ENCODE measurements at regions not wholly inside any gene's neighbourhood (a gene's known extent, or its start where the extent isn't known, plus 50 kb on each side); places are given as distances from the start of the nearest gene placed in this dataset.

DNA sequence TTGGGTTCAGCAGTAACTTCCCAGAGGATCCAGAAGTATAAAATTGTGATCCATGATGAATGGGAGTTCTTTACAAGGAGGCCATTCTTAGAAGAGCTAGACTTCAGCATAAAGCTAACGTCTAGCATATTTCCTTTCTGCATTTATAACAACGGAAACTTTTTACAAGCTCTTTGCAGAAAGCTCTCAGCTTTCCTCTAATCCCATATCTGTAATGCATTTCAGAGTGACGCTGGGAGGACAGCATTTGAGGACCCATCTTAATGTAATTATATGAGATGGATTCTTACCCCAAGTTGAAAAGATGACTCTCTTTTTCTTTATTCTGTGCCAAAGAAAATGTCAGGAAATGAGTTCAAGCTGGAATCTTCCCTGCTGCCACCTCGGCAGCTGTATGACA is 132.0 kb upstream of the CACHD1 start:
- FAIRE-seq (no peak), DNase-seq (ENCODE audit: low read depth) (no peak)
- Histone ChIP-seq H3K4me3 (ENCODE audit: low read depth, low read length) (no peak overlapping the region), H3K36me3 (ENCODE audit: control insufficient read depth, insufficient read depth, low read length) (no peaks in the 10 kb centered on the region), H3K27me3 (ENCODE audit: control insufficient read depth, insufficient read depth, low read length) (no peaks in the 10 kb centered on the region)
- TF ChIP-seq, protein P1, sequence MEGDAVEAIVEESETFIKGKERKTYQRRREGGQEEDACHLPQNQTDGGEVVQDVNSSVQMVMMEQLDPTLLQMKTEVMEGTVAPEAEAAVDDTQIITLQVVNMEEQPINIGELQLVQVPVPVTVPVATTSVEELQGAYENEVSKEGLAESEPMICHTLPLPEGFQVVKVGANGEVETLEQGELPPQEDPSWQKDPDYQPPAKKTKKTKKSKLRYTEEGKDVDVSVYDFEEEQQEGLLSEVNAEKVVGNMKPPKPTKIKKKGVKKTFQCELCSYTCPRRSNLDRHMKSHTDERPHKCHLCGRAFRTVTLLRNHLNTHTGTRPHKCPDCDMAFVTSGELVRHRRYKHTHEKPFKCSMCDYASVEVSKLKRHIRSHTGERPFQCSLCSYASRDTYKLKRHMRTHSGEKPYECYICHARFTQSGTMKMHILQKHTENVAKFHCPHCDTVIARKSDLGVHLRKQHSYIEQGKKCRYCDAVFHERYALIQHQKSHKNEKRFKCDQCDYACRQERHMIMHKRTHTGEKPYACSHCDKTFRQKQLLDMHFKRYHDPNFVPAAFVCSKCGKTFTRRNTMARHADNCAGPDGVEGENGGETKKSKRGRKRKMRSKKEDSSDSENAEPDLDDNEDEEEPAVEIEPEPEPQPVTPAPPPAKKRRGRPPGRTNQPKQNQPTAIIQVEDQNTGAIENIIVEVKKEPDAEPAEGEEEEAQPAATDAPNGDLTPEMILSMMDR (IDR thresholded peaks at IDR 0.05; ENCODE audit: insufficient read depth, low read length, severe bottlenecking) = no peak

DNA sequence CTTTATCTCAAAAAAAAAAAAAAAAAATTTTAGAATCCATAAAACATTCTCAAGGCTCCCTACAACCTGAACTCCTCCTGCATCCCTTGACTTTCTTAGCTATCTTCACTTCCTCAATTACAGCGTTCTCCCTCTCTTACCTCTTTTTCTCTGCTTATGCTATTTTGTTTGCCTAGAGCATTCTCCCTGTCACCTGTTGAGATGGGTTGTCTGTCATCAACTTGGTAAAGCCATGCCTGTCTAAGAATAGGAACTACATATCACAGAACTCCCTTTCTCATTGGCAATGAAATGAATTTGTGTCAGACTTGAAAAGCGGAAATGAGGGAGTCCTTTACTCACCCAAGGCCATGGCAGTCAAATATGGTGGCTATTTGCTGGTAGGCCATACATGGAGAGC is 129.6 kb upstream of the CACHD1 start:
- DNase-seq (ENCODE audit: low read depth) = no peak

DNA sequence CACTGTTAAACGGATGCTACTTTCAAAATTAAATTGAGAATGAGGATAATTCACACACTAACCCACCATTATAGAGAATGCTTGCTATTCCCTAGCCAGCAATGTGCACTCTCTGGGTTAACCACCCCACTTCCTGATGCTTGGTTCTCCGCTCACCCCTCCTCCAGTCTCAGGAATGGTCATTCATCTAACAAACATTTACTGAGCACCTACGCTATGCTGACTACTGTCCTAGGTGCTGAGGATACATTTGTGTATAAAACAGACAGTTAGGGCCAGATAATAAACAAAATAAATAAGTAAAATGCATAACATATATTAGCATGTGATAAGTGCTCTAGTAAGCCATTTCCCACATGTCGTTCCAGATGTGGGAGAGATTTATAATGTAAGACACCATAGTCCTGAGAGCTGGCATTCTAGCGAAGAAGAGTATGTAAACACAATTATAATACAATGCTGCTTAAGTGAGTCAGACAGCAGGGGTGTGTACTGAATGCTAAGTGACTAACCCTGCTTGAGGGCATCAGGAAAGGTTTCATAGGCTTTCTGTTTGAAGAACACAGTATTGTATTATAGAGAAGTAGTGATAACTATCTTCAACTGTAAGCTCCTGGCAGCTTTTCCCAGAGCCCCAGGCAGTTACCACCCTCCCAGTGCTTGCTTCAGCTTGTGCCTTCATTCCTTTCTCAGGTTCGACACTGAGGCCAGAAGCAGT is 126.7 kb upstream of the CACHD1 start:
- Histone ChIP-seq H3K4me3 (ENCODE audit: low read depth, low read length) (no peak overlapping the region), H3K36me3 (ENCODE audit: control insufficient read depth, insufficient read depth, low read length) (no peaks in the 10 kb centered on the region), H3K27me3 (ENCODE audit: control insufficient read depth, insufficient read depth, low read length) (no peaks in the 10 kb centered on the region)
- TF ChIP-seq, protein P1 (IDR thresholded peaks at IDR 0.05; ENCODE audit: insufficient read depth, low read length, severe bottlenecking) = no peak
- peak; percentile 86 for FAIRE-seq
- DNase-seq (ENCODE audit: low read depth) = peak; percentile 100

More for the DNA sequence above, 129.6 kb upstream of the CACHD1 start:
- Histone ChIP-seq H3K27me3 (ENCODE audit: control insufficient read depth, insufficient read depth, low read length) (no peaks in the 10 kb centered on the region), H3K36me3 (ENCODE audit: control insufficient read depth, insufficient read depth, low read length) (no peaks in the 10 kb centered on the region), H3K4me3 (ENCODE audit: low read depth, low read length) (no peak overlapping the region)
- no peak for FAIRE-seq
- TF ChIP-seq, protein P1 (IDR thresholded peaks at IDR 0.05; ENCODE audit: insufficient read depth, low read length, severe bottlenecking) = no peak

DNA sequence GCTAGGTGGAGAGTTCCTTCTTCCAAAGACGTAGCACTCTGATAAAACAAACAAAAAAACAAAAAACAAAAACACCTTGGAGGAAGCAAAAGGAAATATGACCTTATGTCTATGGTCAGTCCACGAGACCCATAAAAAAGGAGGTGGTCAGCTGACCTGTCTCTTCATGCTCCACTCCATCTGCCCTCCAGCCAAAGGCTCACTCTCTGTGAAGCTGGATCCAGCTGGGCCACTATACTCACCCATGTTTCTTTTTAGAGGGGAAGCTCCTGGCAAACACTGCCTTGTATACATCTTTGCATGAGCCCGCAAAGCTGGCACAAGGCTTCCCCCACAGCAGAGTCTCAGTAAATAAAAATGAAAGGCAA is 126.1 kb upstream of the CACHD1 start:
- TF ChIP-seq, protein P1 (IDR thresholded peaks at IDR 0.05; ENCODE audit: insufficient read depth, low read length, severe bottlenecking) = no peak
- H3K4me3 ChIP-seq (ENCODE audit: low read depth, low read length) = no peak overlapping the region
- FAIRE-seq (no peak), DNase-seq (ENCODE audit: low read depth) (no peak)
- H3K36me3 ChIP-seq (ENCODE audit: control insufficient read depth, insufficient read depth, low read length) = no peaks in the 10 kb centered on the region
- H3K27me3 ChIP-seq (ENCODE audit: control insufficient read depth, insufficient read depth, low read length) = no peaks in the 10 kb centered on the region

DNA sequence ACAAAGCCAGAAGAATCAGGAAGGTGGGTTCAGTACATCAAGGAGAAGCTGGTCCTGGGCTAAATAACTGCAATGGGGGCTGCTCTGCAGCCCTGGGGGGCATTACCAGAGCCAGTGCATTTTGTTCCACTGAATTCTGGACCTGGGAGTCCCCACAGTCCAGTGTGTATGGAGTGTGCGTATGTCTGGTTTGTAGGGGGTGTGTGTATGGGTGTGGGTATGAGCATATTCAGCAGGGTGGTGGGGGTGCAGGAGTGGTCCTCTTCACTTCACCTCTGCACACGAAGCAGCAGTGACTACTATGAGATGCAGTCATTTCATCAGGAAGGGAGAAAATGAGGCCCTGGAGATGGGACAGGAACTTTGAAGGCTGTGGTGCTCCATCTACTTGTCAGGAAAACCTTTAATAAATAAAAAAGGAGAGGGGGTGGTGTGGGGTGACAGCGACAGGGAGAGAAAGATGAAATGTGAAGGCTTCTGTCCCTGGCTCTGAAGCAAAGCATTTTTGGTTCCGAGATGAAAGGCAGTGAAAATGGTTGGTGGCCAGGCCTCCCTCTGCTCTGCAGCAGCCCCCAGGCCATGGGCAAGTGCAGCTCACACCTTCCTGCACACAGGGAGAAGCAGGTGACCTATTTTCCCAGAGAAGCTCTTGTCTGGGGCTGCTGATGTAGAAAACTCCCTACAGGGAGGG is 121.5 kb upstream of the CACHD1 start:
- Histone ChIP-seq H3K36me3 (ENCODE audit: control insufficient read depth, insufficient read depth, low read length) (no peaks in the 10 kb centered on the region), H3K4me3 (ENCODE audit: low read depth, low read length) (no peak overlapping the region), H3K27me3 (ENCODE audit: control insufficient read depth, insufficient read depth, low read length) (no peaks in the 10 kb centered on the region)
- TF ChIP-seq, protein P1 (IDR thresholded peaks at IDR 0.05; ENCODE audit: insufficient read depth, low read length, severe bottlenecking) = no peak
- no peak for FAIRE-seq
- DNase-seq (ENCODE audit: low read depth) = no peak
